Small intestine (tissue), 7 donors: ENCODE measurements at regions not wholly inside any gene's neighbourhood (a gene's known extent, or its start where the extent isn't known, plus 50 kb on each side); places are given as distances from the start of the nearest gene placed in this dataset.

ENCODE experiments used
- DNase-seq, 2 donors: peaks; one replicate each; pipeline versions ENCODE4 v3.0.0 to v3.0.0-alpha.2; 2013
- FAIRE-seq: peaks from 2 replicates; lab custom pipeline; 2012; peaks lifted over from hg19 to GRCh38; lab: Jason Lieb, UNC
- H3K27ac ChIP-seq, 3 donors: one replicate each; pipeline ENCODE4 v1.5.1; 2013; ENCODE audit warnings: low read length in 2 of 3, mild to moderate bottlenecking in 2 of 3, control low read depth in 1 of 3, inconsistent platforms in 1 of 3, low read depth in 1 of 3, moderate library complexity in 1 of 3
- H3K27me3 ChIP-seq, 3 donors: one replicate each; pipeline ENCODE4 v1.6.1; 2013; ENCODE audit warnings: low read length in 3 of 3, inconsistent platforms in 1 of 3; ENCODE audit not compliant: control insufficient read depth in 3 of 3, insufficient read depth in 3 of 3
- H3K36me3 ChIP-seq, 3 donors: one replicate each; pipeline ENCODE4 v1.6.1; 2013; ENCODE audit warnings: low read length in 3 of 3, inconsistent platforms in 1 of 3, low read depth in 1 of 3, mild to moderate bottlenecking in 1 of 3, moderate library complexity in 1 of 3; ENCODE audit not compliant: control insufficient read depth in 3 of 3, insufficient read depth in 2 of 3
- H3K4me1 ChIP-seq, 3 donors: one replicate each; pipeline ENCODE4 v1.6.1; 2013; ENCODE audit warnings: low read length in 2 of 3, inconsistent platforms in 1 of 3, low read depth in 1 of 3, mild to moderate bottlenecking in 1 of 3, moderate library complexity in 1 of 3; ENCODE audit not compliant: control insufficient read depth in 3 of 3, insufficient read depth in 2 of 3
- H3K4me3 ChIP-seq, 3 donors: one replicate each; pipeline ENCODE4 v1.5.1; 2013; ENCODE audit warnings: low read length in 3 of 3, control low read depth in 1 of 3, inconsistent platforms in 1 of 3, low read depth in 1 of 3, mild to moderate bottlenecking in 1 of 3, moderate library complexity in 1 of 3
- H3K9me3 ChIP-seq, 2 donors: one replicate each; pipeline ENCODE4 v1.6.1; 2013; ENCODE audit warnings: low read depth in 1 of 2, low read length in 1 of 2; ENCODE audit not compliant: control insufficient read depth in 2 of 2, insufficient read depth in 1 of 2
- WGBS, 3 donors: extraction: QIAGEN DNeasy Blood & Tissue Kit; methylation state at CpG; one replicate each; pipeline ENCODE4 v1.1.7; 2013; 5-methylcytosine and 5-hydroxymethylcytosine counted together
- donor health status: healthy with polysubstance abuse.
- donor health status: control.
- donor health status: control.
- donor health status: Bipolar disorder and iron deficiency.
- donor health status: healthy.

- no peaks in the 10 kb centered on the region for H3K36me3 ChIP-seq
- H3K27me3 ChIP-seq = no peaks in the 10 kb centered on the region
- peak; percentile 97 for FAIRE-seq
- H3K4me3 ChIP-seq = peak overlapping the region in 1 of 3 donors; percentile 55
- no peak for DNase-seq
- H3K27ac ChIP-seq = no peak overlapping the region
- H3K4me1 ChIP-seq = no peaks in the 10 kb centered on the region
- H3K9me3 ChIP-seq = no peaks in the 10 kb centered on the region
Observed at GRCh38 chr4:102431608-102431961, 69.6 kb upstream of the NFKB1 start.

GRCh38 chr4:102437111-102437510 lies 64.0 kb upstream of the NFKB1 start:
- H3K27ac ChIP-seq = no peak overlapping the region
- FAIRE-seq (no peak), DNase-seq (no peak)
- no peak overlapping the region for H3K4me3 ChIP-seq
- H3K9me3 ChIP-seq = no peaks in the 10 kb centered on the region
- no peaks in the 10 kb centered on the region for H3K27me3 ChIP-seq
- peaks cover 0 to 5% (median 0%) of the 10 kb centered on the region in 3 donors for H3K4me1 ChIP-seq
- WGBS, 3 donors = 70 to 76% (median 72%) methylated on average over 3 of the region's 3 CpGs
- H3K36me3 ChIP-seq = no peaks in the 10 kb centered on the region

GRCh38 chr4:102438396-102439235 lies 62.5 kb upstream of the NFKB1 start:
- Histone ChIP-seq H3K4me1 (peaks cover 0 to 9% (median 0%) of the 10 kb centered on the region in 3 donors), H3K9me3 (no peaks in the 10 kb centered on the region), H3K4me3 (no peak overlapping the region), H3K27ac (no peak overlapping the region), H3K27me3 (no peaks in the 10 kb centered on the region), H3K36me3 (no peaks in the 10 kb centered on the region)
- FAIRE-seq = no peak
- WGBS, 3 donors = 78 to 89% (median 81%) methylated on average over 4 of the region's 4 CpGs
- no peak for DNase-seq

- H3K27ac ChIP-seq = no peak overlapping the region
- no peaks in the 10 kb centered on the region for H3K36me3 ChIP-seq
- H3K27me3 ChIP-seq = no peaks in the 10 kb centered on the region
- whole genome bisulfite sequencing, 3 donors = 25 to 40% (median 28%) methylated on average over 3 of the region's 3 CpGs
- no peak overlapping the region for H3K4me3 ChIP-seq
- H3K4me1 ChIP-seq = peaks cover 0 to 9% (median 0%) of the 10 kb centered on the region in 3 donors
- peak; percentile 15 to 24 for DNase-seq
- no peaks in the 10 kb centered on the region for H3K9me3 ChIP-seq
- no peak for FAIRE-seq
Observed at GRCh38 chr4:102439236-102439614, 61.9 kb upstream of the NFKB1 start.

GRCh38 chr4:102439812-102440211 lies 61.3 kb upstream of the NFKB1 start:
- DNase-seq (no peak), FAIRE-seq (no peak)
- Histone ChIP-seq H3K36me3 (no peaks in the 10 kb centered on the region), H3K9me3 (no peaks in the 10 kb centered on the region), H3K27me3 (no peaks in the 10 kb centered on the region), H3K4me3 (no peak overlapping the region), H3K4me1 (peaks cover 0 to 9% (median 0%) of the 10 kb centered on the region in 3 donors), H3K27ac (no peak overlapping the region)

- WGBS, 3 donors = 74 to 81% (median 78%) methylated on average over 1 of the region's 1 CpG
- no peak overlapping the region for H3K4me3 ChIP-seq
- FAIRE-seq (no peak), DNase-seq (no peak)
- no peaks in the 10 kb centered on the region for H3K36me3 ChIP-seq
- no peaks in the 10 kb centered on the region for H3K9me3 ChIP-seq
- H3K27ac ChIP-seq = no peak overlapping the region
- no peaks in the 10 kb centered on the region for H3K27me3 ChIP-seq
- peaks cover 0 to 9% (median 0%) of the 10 kb centered on the region in 3 donors for H3K4me1 ChIP-seq
Observed at GRCh38 chr4:102440498-102440897, 60.7 kb upstream of the NFKB1 start.

GRCh38 chr4:102441978-102442911 lies 58.9 kb upstream of the NFKB1 start:
- peak; percentile 44 to 58 for DNase-seq
- Histone ChIP-seq H3K4me1 (peaks cover 0 to 9% (median 0%) of the 10 kb centered on the region in 3 donors), H3K4me3 (no peak overlapping the region), H3K36me3 (no peaks in the 10 kb centered on the region), H3K27ac (no peak overlapping the region), H3K9me3 (no peaks in the 10 kb centered on the region), H3K27me3 (no peaks in the 10 kb centered on the region)
- FAIRE-seq = no peak
- 43 to 74% (median 62%) methylated on average over 8 of the region's 8 CpGs for WGBS, 3 donors

GRCh38 chr4:102444752-102445151 lies 56.4 kb upstream of the NFKB1 start:
- no peak overlapping the region for H3K27ac ChIP-seq
- peaks cover 0 to 9% (median 0%) of the 10 kb centered on the region in 3 donors for H3K4me1 ChIP-seq
- no peaks in the 10 kb centered on the region for H3K27me3 ChIP-seq
- DNase-seq = no peak
- H3K36me3 ChIP-seq = no peaks in the 10 kb centered on the region
- FAIRE-seq = no peak
- H3K9me3 ChIP-seq = no peaks in the 10 kb centered on the region
- no peak overlapping the region for H3K4me3 ChIP-seq
- 67 to 73% (median 67%) methylated on average over 4 of the region's 4 CpGs for WGBS, 3 donors
